Mucosa of rectum (tissue), 2 donors: ENCODE measurements at regions not wholly inside any gene's neighbourhood (a gene's known extent, or its start where the extent isn't known, plus 50 kb on each side); places are given as distances from the start of the nearest gene placed in this dataset.

ENCODE experiments used
- H3K27ac ChIP-seq, 2 donors: one replicate each; pipeline ENCODE4 v1.7.0; 2013; ENCODE audit warnings: inconsistent platforms in 2 of 2, low read depth in 2 of 2, low read length in 2 of 2
- H3K27me3 ChIP-seq, 2 donors: one replicate each; pipeline ENCODE4 v1.7.0; 2013; ENCODE audit warnings: low read length in 2 of 2; ENCODE audit not compliant: control insufficient read depth in 2 of 2, insufficient read depth in 2 of 2
- H3K36me3 ChIP-seq, 2 donors: one replicate each; pipeline ENCODE4 v1.7.0; 2013; ENCODE audit warnings: low read length in 2 of 2; ENCODE audit not compliant: control insufficient read depth in 2 of 2, insufficient read depth in 2 of 2
- H3K4me1 ChIP-seq, 2 donors: one replicate each; pipeline ENCODE4 v1.7.0; 2013; ENCODE audit warnings: low read length in 2 of 2, mild to moderate bottlenecking in 1 of 2; ENCODE audit not compliant: control insufficient read depth in 2 of 2, insufficient read depth in 2 of 2
- H3K4me3 ChIP-seq, 2 donors: one replicate each; pipeline ENCODE4 v1.7.0; 2013; ENCODE audit warnings: low read length in 2 of 2
- H3K9ac ChIP-seq, 2 donors: one replicate each; pipeline ENCODE4 v1.7.0; 2013; ENCODE audit warnings: low read length in 2 of 2, low read depth in 1 of 2, mild to moderate bottlenecking in 1 of 2
- H3K9me3 ChIP-seq, 2 donors: one replicate each; pipeline ENCODE4 v1.7.0; 2013; ENCODE audit warnings: low read length in 2 of 2; ENCODE audit not compliant: control insufficient read depth in 2 of 2
- donor health status: healthy.
- donor health status: Normal muscosa, but diverticular disease.

- H3K27me3 ChIP-seq: no peaks in the 10 kb centered on the region
- no peak overlapping the region for H3K9ac ChIP-seq
- H3K9me3 ChIP-seq: no peaks in the 10 kb centered on the region
- no peaks in the 10 kb centered on the region for H3K36me3 ChIP-seq
- H3K27ac ChIP-seq: no peak overlapping the region
- no peaks in the 10 kb centered on the region for H3K4me1 ChIP-seq
- no peak overlapping the region for H3K4me3 ChIP-seq
Measured at GRCh38 chr2:222108497-222108896, 190.3 kb downstream of the PAX3 start.

- no peaks in the 10 kb centered on the region for H3K36me3 ChIP-seq
- no peaks in the 10 kb centered on the region for H3K27me3 ChIP-seq
- H3K9ac ChIP-seq: no peak overlapping the region
- no peak overlapping the region for H3K27ac ChIP-seq
- H3K9me3 ChIP-seq: no peaks in the 10 kb centered on the region
- no peak overlapping the region for H3K4me3 ChIP-seq
- H3K4me1 ChIP-seq: no peaks in the 10 kb centered on the region
Measured at GRCh38 chr2:222105046-222105445, 193.8 kb downstream of the PAX3 start.

GRCh38 chr2:222102575-222103349 is 196.0 kb downstream of the PAX3 start:
- Histone ChIP-seq H3K9ac (no peak overlapping the region), H3K27me3 (no peaks in the 10 kb centered on the region), H3K27ac (no peak overlapping the region), H3K4me3 (no peak overlapping the region), H3K9me3 (no peaks in the 10 kb centered on the region), H3K36me3 (no peaks in the 10 kb centered on the region), H3K4me1 (no peaks in the 10 kb centered on the region)

- no peaks in the 10 kb centered on the region for H3K36me3 ChIP-seq
- no peak overlapping the region for H3K4me3 ChIP-seq
- no peaks in the 10 kb centered on the region for H3K27me3 ChIP-seq
- no peaks in the 10 kb centered on the region for H3K4me1 ChIP-seq
- H3K9ac ChIP-seq: no peak overlapping the region
- no peak overlapping the region for H3K27ac ChIP-seq
- no peaks in the 10 kb centered on the region for H3K9me3 ChIP-seq
Measured at GRCh38 chr2:222100704-222101699, 197.8 kb downstream of the PAX3 start.

- Histone ChIP-seq H3K36me3 (no peaks in the 10 kb centered on the region), H3K4me3 (no peak overlapping the region), H3K4me1 (no peaks in the 10 kb centered on the region), H3K27ac (no peak overlapping the region), H3K9ac (no peak overlapping the region), H3K27me3 (no peaks in the 10 kb centered on the region), H3K9me3 (no peaks in the 10 kb centered on the region)
Measured at GRCh38 chr2:222088561-222088960, 210.2 kb downstream of the PAX3 start.

- Histone ChIP-seq H3K4me3 (no peak overlapping the region), H3K9ac (no peak overlapping the region), H3K27ac (no peak overlapping the region), H3K27me3 (no peaks in the 10 kb centered on the region), H3K4me1 (no peaks in the 10 kb centered on the region), H3K9me3 (no peaks in the 10 kb centered on the region), H3K36me3 (no peaks in the 10 kb centered on the region)
Measured at GRCh38 chr2:222087998-222088397, 210.8 kb downstream of the PAX3 start.

GRCh38 chr2:222082201-222082600 is 216.6 kb downstream of the PAX3 start:
- H3K9me3 ChIP-seq: no peaks in the 10 kb centered on the region
- H3K27me3 ChIP-seq: peaks cover 0 to 4% of the 10 kb centered on the region in 2 donors
- H3K27ac ChIP-seq: no peak overlapping the region
- H3K9ac ChIP-seq: no peak overlapping the region
- no peak overlapping the region for H3K4me3 ChIP-seq
- no peaks in the 10 kb centered on the region for H3K4me1 ChIP-seq
- no peaks in the 10 kb centered on the region for H3K36me3 ChIP-seq

- no peak overlapping the region for H3K9ac ChIP-seq
- no peaks in the 10 kb centered on the region for H3K36me3 ChIP-seq
- no peaks in the 10 kb centered on the region for H3K9me3 ChIP-seq
- peaks cover 2 to 4% of the 10 kb centered on the region in 2 donors for H3K27me3 ChIP-seq
- no peaks in the 10 kb centered on the region for H3K4me1 ChIP-seq
- no peak overlapping the region for H3K27ac ChIP-seq
- no peak overlapping the region for H3K4me3 ChIP-seq
Measured at GRCh38 chr2:222080141-222080540, 218.7 kb downstream of the PAX3 start.

- H3K36me3 ChIP-seq: no peaks in the 10 kb centered on the region
Measured at GRCh38 chr2:222076973-222077690, 221.7 kb downstream of the PAX3 start.

More at GRCh38 chr2:222076973-222077690, 221.7 kb downstream of the PAX3 start:
- no peak overlapping the region for H3K27ac ChIP-seq
- H3K27me3 ChIP-seq: peaks cover 2 to 4% of the 10 kb centered on the region in 2 donors
- no peak overlapping the region for H3K9ac ChIP-seq
- H3K4me3 ChIP-seq: no peak overlapping the region
- no peaks in the 10 kb centered on the region for H3K9me3 ChIP-seq
- H3K4me1 ChIP-seq: no peaks in the 10 kb centered on the region
